SHP77 treated with DMSO at 0.1 percent for 48 hours (cell line): ENCODE measurements at regions not wholly inside any gene's neighbourhood (a gene's known extent, or its start where the extent isn't known, plus 50 kb on each side); places are given as distances from the start of the nearest gene placed in this dataset.

Experiments
- DNase-seq: peaks from one replicate; lab custom pipeline; 2025; lab: John Stamatoyannopoulos, UW

GRCh38 chr22:49284056-49284784 lies 543.5 kb downstream of the BRD1 start:
- DNase-seq, result no peak

GRCh38 chr22:49282596-49282995 lies 545.1 kb downstream of the BRD1 start:
- DNase-seq, result no peak

- DNase-seq, result no peak
Observed at GRCh38 chr22:49281467-49282340, 546.0 kb downstream of the BRD1 start.

- no peak for DNase-seq
Observed at GRCh38 chr22:49278340-49278739, 549.3 kb downstream of the BRD1 start.

DNA sequence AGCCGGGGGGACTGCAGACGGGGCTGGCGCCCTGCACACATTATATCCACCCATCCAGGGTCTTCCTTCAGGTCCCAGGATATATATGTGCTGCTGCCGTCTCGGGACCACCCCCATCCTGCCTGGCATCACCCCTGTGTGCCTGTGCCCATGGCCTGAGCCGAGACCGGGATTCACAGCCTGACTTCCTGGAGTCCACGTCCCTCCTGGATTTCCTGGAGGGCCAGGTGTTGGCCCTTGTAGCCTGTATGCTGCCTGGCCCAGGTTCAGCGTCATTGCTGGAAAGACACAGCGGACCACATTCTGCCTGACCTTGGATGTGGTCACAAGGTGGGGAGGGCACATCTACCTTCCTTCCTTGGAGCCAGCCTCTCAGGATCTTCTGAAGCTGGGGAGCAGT lies 551.1 kb downstream of the BRD1 start:
- no peak for DNase-seq

DNA sequence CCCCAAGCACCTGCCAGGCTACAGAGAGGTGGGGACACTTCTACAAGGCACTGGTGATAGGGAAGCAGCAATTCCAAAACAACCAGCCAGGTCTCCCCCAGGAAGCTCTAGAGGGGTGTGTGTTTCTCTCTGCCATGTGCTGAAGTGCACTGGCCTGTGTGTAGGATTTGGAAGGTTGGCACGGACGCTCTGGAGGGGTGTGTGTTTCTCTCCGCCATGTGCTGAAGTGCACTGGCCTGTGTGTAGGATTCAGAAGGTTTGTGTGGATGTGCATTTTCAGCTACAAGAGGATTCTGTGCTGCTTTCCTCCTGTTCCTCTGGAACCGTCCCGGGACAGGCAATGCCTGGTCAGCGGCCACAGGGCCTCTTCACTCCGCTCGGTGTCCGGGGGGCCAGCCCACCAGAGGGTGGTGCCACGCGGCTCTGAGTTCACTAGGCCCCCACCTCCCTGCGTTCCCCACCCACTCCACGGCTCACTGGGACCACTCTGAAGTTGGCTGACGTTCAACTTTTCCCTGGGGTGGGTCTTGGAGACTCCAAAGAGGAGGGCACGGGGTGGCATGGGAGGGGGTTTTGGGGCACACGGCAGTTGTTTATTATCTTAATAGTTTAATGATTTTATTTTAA lies 552.8 kb downstream of the BRD1 start:
- DNase-seq, result no peak

DNA sequence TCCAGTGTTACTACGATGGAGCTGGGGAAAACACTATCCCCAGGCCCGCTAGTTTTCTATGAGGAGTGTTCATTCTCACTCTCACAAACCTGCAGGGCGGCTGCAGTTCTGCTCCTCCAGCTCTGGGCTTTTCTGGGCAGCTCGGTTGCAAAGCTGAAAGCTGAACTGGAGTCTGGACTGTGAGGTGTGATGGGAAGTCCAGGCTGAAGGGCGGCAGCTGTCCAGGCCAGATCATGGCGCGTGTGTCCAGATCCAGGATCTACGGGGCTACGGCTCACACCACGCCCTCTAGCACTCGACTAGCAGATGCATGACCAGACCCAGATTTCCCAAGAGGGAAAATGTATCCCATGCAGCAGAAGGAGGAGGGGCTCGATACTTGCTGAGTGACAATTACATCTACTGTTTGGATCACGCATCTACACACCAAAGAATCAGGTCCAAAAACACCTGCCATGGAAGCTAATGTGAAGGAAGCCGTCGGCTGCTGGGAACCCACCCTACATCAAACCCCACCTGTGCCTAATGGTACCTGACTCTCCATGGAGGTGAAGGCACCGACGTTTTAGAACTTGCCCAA lies 555.0 kb downstream of the BRD1 start:
- no peak for DNase-seq

DNA sequence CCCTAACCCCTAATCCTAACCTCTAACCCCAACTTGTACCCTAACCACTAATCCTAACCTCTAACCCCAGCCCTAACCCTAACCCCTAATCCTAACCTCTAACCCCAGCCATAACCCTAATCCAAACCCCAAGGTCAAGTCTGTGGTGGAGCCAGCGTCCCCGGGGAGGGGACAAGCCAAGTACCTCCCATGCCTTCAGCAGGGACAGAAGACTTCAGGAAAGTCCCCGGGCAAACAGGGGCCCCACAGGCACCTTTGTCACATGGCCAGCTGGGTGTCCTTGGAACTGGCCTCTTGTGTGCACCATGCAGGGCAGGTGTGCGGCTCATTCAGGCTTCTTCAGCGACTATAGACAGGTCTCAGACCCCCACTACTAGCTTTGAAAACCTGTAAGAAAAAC lies 555.8 kb downstream of the BRD1 start:
- DNase-seq, result no peak

GRCh38 chr22:49271369-49271727 lies 556.3 kb downstream of the BRD1 start:
- no peak for DNase-seq

DNA sequence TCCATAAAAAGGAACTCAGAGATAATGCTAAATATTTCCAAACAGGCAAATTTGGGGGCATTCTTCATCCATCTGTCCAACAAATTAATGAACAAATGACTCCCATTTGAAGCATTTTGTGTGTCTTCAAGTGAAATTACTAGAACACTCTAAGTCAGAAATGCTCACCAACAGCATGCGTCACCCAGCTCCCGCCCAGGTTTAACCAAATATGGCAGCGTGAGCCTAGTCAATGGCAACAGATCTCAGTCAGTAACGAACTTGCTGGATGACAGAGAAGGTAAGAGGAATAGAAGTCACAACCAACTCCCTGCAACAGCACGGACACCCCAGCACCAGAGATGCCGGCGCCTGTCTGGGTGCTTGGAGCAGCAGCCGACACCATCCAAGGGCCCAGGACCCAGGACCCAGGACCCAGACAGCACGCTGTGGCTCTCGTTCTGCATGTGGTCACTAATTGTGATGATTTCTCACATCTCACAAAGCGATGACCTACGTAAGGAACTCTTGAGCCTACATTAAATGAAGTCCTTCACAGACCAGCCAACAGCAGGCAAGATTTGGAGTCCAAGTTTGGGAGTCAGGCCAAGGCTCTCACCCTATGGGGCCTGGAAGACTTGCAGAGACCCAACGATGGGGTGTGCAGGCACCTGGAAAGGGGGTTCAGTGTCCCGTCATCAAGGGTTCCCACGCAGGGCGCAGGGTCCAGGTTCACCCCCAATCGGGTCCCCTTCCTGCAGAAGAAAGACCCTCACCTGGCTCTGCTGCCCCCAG lies 556.9 kb downstream of the BRD1 start:
- DNase-seq, result no peak

DNA sequence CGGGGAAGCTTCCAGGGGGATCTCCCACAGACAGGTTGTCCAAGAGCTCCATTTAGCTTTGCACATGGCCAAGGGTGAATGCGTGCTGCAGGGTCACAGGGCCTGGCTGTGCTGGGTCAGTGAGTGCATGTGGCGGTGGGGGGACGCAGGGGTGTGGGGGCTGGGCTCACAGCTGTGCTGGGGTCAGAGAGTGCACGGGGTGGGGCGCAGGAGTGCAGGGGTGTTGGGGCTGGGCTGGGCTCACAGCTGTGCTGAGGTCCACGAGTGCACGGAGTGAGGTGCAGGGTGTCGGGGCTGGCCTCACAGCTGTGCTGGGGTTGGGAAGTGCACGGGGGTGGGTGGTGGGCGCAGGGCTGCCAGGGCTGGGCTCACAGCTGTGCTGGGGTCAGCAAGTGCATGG lies 557.7 kb downstream of the BRD1 start:
- no peak for DNase-seq

DNA sequence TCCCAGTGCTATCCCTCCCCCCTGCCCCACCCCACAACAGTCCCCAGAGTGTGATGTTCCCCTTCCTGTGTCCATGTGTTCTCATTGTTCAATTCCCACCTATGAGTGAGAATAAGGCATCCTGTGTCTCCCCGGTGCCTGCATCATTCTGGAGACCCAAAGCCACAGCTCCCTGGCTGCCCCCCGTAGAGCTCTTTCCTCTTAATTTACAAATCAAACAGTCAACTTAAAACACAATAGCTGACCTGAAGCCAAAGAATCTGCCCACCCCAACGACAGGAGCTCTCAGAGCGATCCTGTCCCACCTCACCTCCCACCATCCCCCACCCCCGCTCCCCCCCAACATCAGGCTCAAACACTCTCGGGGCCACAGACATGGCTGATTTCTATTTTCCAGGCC lies 558.3 kb downstream of the BRD1 start:
- no peak for DNase-seq

- DNase-seq, result no peak
Observed at GRCh38 chr22:49268924-49269323, 558.7 kb downstream of the BRD1 start.

DNA sequence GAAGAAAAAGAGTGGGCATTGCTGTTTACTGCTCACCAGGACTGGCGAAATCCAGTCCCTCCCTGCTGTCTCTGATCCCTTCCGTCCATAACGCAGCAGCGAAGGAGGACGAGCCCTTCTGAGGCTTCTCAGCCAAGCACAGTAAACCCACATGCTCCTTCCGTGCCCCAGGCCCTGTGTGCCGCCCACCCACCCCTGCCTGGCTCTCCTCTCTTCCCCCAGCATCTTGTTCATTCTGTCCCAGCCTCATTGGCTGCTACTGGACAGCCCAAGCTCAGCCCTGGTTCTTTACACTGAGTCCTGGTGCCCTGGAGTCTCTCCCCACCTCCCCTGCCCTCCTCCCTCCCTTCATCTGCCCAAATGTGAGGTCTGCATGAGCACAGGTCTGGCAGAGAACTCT lies 559.7 kb downstream of the BRD1 start:
- DNase-seq, result no peak

GRCh38 chr22:49266561-49267519 lies 560.8 kb downstream of the BRD1 start:
- peak; percentile 9 for DNase-seq

DNA sequence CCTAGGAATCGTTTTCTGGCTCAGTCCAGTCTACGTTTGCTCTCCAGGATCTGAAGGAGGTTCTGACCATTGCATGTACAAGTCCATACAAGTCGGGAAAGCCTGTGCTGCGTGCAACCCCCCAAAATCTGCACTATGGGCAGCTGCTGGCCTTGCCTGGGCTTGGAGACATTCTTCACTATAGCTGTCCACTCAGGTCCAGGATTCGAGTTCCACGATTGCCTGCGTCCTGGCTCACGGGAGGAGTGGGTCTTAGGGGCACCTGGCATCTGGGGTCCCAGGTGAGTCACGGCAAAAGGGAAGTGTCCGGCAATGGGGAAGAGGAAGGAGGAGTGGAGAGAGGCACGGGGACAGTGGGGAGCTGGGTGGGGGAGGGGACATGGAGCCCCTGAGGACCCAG lies 563.0 kb downstream of the BRD1 start:
- DNase-seq, result no peak

DNA sequence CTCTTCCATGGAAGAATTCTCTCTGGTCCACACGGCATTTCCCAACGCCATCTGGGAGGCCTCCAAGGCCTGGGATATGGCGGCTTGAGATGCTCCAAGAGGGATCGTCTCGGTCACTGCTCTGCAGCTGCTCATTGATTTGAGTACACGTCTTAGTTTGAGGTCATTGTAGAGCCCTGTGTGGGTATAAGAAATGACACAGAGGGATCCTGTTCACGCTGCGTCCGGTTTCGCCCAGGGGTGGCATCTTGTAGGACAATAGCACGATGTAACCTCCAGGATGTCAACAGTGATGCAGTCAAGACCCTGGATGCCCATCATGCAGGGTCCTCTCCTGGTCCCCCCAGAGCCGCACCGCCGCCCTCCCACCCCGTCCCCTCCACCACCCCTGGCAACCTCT lies 564.6 kb downstream of the BRD1 start:
- DNase-seq, result no peak

DNA sequence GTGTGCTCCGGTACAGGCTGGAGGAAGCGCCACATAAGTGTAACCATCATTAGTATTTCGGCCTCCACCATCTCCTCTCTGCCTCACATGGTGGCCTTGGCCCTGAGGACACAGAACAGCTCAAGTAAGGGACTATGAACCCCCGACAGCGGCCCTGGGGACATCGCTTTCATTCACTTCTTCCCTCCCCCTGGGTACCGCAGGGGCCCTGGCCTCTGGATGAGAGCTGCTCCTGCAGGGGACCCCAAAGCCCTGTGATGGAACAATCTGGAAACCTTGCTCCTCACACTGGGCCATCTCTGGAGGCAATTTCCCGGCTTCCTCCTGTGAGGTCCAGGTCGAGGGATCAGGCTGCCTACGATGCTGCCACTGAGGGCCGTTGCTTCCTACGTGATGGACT lies 565.5 kb downstream of the BRD1 start:
- DNase-seq, result no peak

- DNase-seq, result no peak
Observed at GRCh38 chr22:49261616-49262015, 566.1 kb downstream of the BRD1 start.

DNA sequence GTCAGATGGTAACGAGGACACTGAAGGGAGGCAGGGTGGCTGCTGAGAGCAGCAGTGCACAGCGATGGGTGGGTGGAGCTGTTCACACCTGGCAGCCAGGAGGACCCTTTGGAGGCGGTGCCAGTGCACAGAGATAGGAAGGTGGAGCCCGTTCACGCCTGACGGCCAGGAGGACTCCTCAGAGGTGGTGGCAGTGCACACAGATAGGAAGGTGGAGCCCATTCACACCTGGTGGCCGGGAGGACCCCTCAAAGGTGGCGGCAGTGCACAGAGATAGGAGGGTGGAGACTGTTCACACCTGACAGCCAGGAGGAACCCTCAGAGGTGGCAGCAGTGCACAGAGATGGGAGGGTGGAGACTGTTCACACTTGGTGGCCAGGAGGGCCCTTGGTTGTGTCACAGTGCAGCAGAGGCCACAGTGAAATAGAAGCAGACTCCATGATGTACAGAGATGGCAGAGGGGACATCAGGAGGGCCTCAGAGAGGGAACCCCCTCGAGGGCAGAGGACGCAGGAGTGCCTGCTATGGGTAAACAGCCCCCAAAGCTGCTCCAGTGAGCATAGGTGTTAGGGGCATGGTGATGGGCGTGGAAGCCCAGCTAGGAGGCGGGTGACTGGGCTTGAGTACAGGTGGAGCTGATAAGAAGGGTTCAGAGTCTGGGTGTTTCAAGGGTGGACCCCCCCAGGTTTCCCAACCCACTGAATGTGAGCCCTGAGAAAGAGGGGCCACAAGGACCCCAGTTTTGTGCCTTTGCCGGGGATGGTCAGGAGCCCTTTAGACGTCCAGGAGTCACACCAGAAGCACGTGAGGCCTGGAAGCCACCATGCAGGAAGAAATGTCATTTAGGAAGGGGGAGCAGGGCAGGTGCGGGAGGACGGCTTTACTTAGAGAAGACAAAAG lies 566.7 kb downstream of the BRD1 start:
- no peak for DNase-seq
